ENCODE measurements at regions not wholly inside any gene's neighbourhood (a gene's known extent, or its start where the extent isn't known, plus 50 kb on each side); places are given as distances from the start of the nearest gene placed in this dataset.

DNA sequence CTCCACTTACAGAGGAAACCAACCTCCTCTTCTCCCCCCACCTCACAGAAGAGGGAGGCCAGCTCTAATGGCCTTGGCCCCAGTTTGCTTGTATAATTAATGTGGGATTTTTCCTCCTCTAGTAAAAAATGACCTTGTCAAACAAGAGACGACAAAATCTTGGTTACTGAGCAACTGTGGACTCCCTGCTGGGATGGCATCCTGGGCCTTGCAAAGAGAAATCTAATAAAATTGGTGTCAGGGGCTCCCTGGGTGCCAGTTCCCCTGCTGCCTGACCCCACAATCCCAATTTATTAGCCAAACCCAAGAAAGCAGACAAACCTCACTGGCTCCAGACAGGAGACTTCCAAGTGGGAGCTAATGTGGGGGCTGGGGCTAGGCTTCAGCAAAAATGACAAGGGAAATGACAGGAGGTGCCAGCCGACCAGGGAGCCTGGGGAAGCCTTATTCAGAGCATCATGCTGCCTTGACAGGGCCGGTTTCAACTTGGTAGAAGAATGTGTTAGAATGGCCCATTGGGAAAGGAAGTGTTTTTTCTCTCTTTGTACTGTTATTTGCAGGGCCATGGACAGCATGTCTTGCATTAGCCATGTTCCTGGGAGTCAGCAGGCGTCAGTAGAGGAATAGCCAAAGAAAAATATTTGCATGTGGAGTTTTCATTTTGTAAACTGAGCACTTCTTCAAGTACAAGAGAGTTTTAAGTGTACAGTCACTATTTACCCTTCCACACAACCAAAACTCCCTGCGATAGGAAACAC, 816.9 kb downstream of the DHX35 start (continued):
- TF ChIP-seq TCF12 (IDR thresholded peaks at IDR 0.05; ENCODE audit: low read depth, low read length) (no peak), ZNF274 (IDR thresholded peaks at IDR 0.05; ENCODE audit: borderline replicate concordance, extremely low read depth, low read length) (no peak), BRCA1 (IDR thresholded peaks at IDR 0.05; ENCODE audit: low read depth, low read length) (no peak), JUN (IDR thresholded peaks at IDR 0.05; ENCODE audit: low read depth, low read length) (no peak), KDM4A (IDR thresholded peaks at IDR 0.05; ENCODE audit: low read depth, low read length, severe bottlenecking) (no peak), TEAD4 (IDR thresholded peaks at IDR 0.05; ENCODE audit: low read depth, low read length) (no peak), SIX5 (IDR thresholded peaks at IDR 0.05; ENCODE audit: low read depth, low read length) (no peak)
- TF ChIP-seq, protein P1, sequence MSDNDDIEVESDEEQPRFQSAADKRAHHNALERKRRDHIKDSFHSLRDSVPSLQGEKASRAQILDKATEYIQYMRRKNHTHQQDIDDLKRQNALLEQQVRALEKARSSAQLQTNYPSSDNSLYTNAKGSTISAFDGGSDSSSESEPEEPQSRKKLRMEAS (IDR thresholded peaks at IDR 0.05): no peak
